ENCODE measurements at regions not wholly inside any gene's neighbourhood (a gene's known extent, or its start where the extent isn't known, plus 50 kb on each side); places are given as distances from the start of the nearest gene placed in this dataset.

DNA sequence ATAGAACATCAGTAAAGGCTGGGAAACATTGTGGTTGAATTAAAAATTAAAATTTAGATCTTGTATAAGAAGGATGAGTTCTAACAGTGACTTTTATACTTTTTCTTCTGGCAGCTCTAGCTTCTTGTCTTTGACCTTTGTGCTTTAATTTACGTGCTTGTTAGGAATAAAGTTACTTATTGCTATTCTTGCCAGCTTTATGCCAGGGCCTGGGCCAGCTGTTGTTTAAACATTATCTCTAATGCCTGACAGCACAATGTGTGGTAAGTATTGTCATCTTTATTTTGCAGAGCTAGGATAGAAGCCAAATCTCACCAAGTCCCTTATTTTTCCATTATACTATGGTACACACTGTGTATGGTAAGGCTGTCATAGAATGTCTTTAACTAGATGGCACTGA, 766.7 kb upstream of the GOLIM4 start:
- ATAC-seq: no peak
- intact Hi-C loops (cut with DNase I): no loop called here

GRCh38 chr3:168860592-168860991, 764.9 kb upstream of the GOLIM4 start:
- DNase-seq (ENCODE audit: low spot score) (no peak), ATAC-seq (no peak)
- intact Hi-C loops (cut with DNase I): no loop called here

More for the DNA sequence above, 766.7 kb upstream of the GOLIM4 start:
- DNase-seq (ENCODE audit: low spot score): no peak

DNA sequence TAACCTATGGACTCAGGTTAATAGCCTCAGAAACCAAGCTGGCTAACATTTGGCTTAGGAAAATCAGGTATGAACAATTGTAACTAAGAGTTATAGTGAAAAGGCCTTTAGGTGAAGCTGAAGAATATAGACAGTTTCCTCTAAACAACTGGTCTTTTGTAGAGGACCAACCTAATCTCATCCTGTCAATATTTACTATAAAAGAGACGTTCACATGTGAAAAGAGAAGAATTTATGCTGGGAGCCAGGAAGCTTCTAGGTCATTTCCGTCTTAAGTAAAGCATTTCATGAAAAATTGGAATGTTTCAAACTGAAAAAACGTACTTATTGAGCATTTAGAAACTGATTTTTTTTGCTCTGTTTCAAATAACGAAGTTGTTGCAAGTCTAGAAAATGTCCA, 764.3 kb upstream of the GOLIM4 start:
- intact Hi-C loops (cut with DNase I): no loop called here
- ATAC-seq: no peak
- DNase-seq (ENCODE audit: low spot score): no peak

GRCh38 chr3:168859574-168859973, 763.9 kb upstream of the GOLIM4 start:
- intact Hi-C loops (cut with DNase I): no loop called here
- no peak for DNase-seq (ENCODE audit: low spot score)
- no peak for ATAC-seq

GRCh38 chr3:168859143-168859542, 763.4 kb upstream of the GOLIM4 start:
- DNase-seq (ENCODE audit: low spot score): no peak
- ATAC-seq: no peak
- intact Hi-C loops (cut with DNase I): no loop called here

DNA sequence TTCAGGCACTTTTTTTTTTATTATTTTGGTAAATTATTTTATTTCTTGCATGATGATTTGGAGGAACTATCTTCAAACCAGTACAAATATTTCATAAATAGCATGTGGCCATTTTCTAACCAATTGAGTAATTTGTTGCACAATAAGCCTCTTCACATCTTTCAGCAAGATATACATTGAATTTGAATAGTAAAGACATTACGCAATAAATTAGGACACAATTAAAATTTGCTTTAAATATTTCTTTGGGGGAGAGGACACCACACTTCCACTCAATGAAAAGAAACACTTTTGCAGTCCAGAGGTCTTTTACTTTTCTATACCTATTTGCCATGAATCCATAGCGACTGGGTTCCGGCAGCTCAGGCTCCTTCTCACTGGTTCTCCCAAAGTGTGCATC, 762.6 kb upstream of the GOLIM4 start:
- no peak for DNase-seq (ENCODE audit: low spot score)
- ATAC-seq: no peak
- intact Hi-C loops (cut with DNase I): no loop called here

DNA sequence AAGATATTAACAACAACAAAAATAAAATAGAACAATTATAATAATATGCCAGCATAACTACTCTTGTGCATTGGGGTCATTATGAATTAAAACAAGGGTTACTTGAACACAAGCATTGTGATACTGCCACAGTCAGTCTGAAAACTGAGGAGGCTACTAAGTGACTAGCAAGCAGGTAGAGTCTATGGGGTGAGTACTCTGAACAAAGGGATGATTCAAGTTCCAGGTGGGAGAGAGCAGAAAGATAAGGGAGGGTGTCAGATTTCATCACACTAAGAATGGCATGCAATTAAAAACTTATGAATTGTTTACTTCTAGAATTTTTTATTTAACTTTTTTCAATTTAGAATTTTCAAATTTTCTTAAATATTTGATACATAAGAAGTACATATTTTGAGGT, 754.4 kb upstream of the GOLIM4 start:
- no peak for ATAC-seq
- DNase-seq (ENCODE audit: low spot score): no peak
- intact Hi-C loops (cut with DNase I): no loop called here

DNA sequence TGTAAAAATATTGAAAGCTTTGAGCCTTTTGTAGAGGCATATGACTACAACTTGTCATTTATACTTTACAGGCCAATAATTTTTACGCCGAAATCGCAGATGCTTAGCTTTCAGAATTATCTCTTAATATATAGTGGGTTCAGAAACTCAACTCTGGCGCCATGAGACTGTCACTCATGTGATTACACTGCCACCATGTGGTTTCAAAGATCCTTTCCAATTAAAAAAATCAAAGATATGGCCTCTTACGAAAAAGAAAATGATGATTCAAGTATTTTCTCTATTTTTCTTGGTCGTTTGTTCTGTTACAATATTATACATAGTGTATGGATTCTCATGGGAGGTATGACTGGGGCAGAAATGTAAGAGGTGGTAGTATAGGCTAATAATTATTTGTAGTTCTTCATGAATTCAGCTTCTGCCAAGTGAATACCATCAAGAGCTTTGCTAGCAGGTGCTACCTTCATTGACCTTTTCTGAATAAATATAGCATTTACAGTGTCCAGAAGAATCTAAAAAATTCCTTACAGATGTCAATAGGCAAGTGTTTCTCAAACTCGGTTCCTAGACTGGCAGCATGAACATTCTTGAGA, 751.7 kb upstream of the GOLIM4 start:
- DNase-seq (ENCODE audit: low spot score) (no peak), ATAC-seq (no peak)
- intact Hi-C loops (cut with DNase I): loop anchor here (10.0 kb wide), 1 partner anchor 623 kb away; no protein-coding TSS in a partner anchor

DNA sequence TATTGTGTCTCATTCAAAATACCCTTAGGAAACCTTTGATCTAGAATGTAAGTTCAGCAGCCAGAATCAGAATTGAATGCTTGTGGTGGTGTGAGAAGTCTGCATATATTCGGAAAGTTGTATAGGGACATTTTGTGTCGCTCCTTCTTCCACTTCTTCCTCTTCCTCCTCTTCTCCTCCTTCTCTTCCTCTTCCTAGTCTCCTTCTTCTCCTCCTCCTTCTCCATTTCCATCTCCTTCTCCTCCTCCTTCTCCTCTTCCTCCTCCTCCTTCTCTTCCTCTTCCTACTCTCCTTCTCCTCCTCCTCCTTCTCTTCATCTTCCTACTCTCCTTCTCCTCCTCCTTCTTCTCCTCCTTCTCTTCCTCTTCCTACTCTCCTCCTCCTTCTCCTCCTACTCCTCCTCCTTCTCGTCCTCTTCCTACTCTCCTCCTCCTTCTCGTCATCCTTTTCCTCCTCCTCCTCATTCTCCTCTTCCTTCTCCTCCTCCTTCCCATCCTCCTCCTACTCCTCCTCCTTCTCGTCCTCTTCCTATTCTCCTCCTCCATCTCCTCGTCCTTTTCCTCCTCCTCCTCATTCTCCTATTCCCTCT, 749.3 kb upstream of the GOLIM4 start:
- intact Hi-C loops (cut with DNase I): loop anchor here (10.0 kb wide), 1 partner anchor 620 kb away; no protein-coding TSS in a partner anchor
- DNase-seq (ENCODE audit: low spot score): no peak

GRCh38 chr3:168844472-168844871, 748.7 kb upstream of the GOLIM4 start:
- ATAC-seq (no peak), DNase-seq (ENCODE audit: low spot score) (no peak)
- intact Hi-C loops (cut with DNase I): loop anchor here (10.0 kb wide), 1 partner anchor 620 kb away; no protein-coding TSS in a partner anchor

More for the DNA sequence above, 749.3 kb upstream of the GOLIM4 start:
- ATAC-seq: no peak

- DNase-seq (ENCODE audit: low spot score) (no peak), ATAC-seq (no peak)
- intact Hi-C loops (cut with DNase I): loop anchor here (10.0 kb wide), 1 partner anchor 619 kb away; no protein-coding TSS in a partner anchor
These were observed 747.8 kb upstream of the GOLIM4 start for GRCh38 chr3:168843481-168843880.

DNA sequence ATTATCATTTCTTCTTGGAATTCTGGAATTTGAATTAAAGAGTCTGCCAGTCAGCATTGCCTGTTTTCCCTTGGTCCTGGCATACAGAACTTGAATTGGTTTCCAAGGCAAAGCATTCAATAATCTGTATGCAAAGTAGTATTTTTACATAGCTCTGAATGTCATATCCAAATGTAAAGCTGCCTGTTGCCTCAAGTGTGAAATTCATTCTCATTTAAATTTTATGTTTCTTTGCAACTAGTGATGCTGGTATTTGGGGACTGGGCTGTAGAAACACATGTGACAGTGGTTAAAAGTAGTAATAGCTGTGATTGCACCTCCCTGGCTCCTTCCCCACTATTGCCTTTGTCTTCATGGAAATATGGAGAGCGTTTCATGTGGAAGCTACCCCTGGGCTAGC, 743.9 kb upstream of the GOLIM4 start:
- DNase-seq (ENCODE audit: low spot score) (no peak), ATAC-seq (no peak)
- intact Hi-C loops (cut with DNase I): loop anchor here (10.0 kb wide), 1 partner anchor 615 kb away; no protein-coding TSS in a partner anchor

DNA sequence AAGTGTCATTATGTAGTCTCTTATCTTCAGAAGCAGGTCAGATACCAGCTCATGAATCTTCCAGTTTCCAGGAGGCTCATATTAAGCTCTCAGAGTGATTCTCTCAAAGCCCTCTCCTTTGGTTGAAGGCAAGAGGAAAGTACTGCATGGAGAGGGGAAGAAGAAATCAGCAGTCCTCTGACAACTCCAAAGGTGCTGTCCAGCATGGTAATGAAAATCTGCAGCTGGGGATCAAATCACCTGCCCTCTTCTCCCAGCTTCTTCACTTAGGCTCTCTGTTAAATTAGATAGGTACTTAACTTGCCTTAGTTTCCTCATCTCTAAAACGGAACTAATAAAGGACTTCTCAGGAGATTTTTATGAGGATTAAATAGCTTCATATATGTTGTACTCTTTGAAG, 738.8 kb upstream of the GOLIM4 start:
- no peak for DNase-seq (ENCODE audit: low spot score)
- intact Hi-C loops (cut with DNase I): no loop called here
- ATAC-seq: no peak

DNA sequence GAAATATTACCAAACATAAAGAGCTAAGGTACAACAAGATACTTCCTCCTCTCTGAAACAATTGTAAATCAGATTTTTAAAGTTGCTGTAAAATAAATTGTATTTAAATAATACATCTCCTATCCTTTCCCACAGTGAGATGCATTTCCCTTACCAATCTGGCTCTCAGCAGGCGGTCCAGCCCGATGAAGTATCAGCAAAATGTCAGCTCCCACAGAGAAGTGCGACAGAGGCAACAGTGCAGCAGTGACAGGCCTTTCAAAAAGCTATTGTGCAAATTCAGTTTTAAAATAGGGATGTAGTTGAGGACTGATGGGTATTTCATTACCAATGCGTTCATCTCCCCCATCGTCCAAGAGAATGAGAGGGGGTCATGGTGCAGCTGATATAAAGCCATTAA, 733.2 kb upstream of the GOLIM4 start:
- intact Hi-C loops (cut with DNase I): no loop called here
- ATAC-seq: no peak

GRCh38 chr3:168828536-168828935, 732.8 kb upstream of the GOLIM4 start:
- DNase-seq (ENCODE audit: low spot score): no peak
- intact Hi-C loops (cut with DNase I): no loop called here
- ATAC-seq: no peak

More for the DNA sequence above, 733.2 kb upstream of the GOLIM4 start:
- no peak for DNase-seq (ENCODE audit: low spot score)

DNA sequence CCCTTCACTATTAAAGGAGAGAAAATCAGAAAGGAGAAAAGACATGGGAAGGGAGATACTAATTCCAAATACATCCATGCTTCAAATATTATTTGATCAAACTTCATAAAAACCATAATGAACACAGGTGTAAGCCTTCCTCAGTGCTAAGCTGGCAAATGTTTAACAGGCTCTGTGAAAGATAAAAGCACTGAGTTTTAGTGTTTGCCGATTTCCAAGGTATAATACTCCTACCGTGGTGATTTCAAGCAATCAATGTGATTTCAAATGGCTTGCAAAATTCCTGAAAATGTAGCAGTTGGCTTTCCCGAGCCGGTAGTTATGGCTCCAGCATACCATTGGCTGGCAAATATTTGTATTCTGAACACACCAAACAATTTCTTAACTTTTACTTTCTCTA, 732.3 kb upstream of the GOLIM4 start:
- intact Hi-C loops (cut with DNase I): no loop called here
- no peak for DNase-seq (ENCODE audit: low spot score)
- no peak for ATAC-seq

- no peak for DNase-seq (ENCODE audit: low spot score)
- intact Hi-C loops (cut with DNase I): no loop called here
- no peak for ATAC-seq
These were observed 728.4 kb upstream of the GOLIM4 start for GRCh38 chr3:168824107-168824506.

DNA sequence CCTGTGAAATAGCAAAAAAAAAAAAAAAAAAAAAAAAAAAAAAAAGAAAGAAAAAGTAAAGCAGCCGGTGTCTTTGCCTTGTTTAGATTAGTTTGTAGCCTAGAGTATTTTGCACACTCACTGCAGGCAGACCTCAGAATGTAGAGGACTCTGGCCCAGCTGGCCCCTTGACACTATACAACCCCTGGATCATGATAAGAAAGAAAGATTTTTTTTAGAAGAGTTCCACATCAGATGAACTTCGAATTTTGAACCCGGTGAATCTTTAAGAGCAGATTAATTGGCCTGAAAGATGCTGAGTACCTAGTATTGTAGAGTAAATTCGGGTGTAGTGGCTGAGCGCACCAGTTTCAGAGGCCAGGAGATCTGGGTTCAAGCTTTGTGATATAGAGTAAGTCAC, 727.7 kb upstream of the GOLIM4 start:
- intact Hi-C loops (cut with DNase I): no loop called here
- ATAC-seq: no peak
- DNase-seq (ENCODE audit: low spot score): no peak

DNA sequence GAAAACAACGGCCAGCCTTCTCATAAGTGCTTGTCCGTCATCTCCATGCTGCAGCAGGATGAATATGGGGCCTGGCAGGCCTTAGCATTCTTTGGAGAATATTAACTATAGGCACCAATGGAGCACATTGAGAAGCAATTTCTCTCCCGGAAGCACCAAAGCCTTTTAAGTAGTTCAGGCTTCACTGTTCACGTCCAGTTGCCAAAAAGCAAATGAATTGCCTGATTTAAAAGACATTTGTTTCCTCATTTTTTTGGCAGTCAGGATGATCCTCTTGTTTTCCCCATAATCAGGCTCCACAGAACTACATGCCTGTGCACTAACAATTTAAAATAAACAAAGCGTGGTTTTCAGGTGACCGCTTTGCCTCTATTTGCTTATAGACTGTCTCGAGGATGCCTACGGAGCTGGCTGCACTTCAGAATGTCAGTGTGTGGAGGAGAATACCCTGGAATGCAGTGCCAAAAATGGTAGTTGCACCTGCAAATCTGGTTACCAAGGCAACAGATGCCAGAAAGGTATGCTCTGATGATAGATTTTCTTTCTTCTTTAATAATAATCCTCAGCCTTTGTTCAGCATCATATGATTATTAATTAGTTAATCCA, 725.2 kb upstream of the GOLIM4 start:
- DNase-seq (ENCODE audit: low spot score) (no peak), ATAC-seq (no peak)
- intact Hi-C loops (cut with DNase I): no loop called here

DNA sequence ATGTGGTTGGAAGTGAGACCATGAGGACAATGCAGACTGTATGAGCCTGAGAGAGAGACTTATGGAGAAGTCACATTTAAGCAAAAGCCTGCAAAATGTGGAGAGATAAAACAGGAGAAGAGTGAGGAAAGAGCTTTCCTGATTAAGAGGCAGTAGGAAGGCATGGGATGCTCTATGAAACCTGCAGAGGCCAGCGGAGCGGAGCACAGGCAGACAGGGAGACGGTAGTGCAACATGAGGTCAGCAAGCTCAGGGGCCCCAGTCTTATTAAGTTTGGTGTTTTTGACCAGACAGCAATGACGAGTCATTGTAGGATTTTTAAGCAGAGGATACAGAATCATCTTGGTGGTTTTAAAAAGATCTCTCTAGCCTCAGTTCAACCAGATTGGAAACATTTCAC, 721.5 kb upstream of the GOLIM4 start:
- no peak for ATAC-seq
- intact Hi-C loops (cut with DNase I): no loop called here
- DNase-seq (ENCODE audit: low spot score): no peak

GRCh38 chr3:168815946-168816345, 720.2 kb upstream of the GOLIM4 start:
- DNase-seq (ENCODE audit: low spot score) (no peak), ATAC-seq (no peak)
- intact Hi-C loops (cut with DNase I): no loop called here
